GM12891 (cell line): ENCODE measurements at regions not wholly inside any gene's neighbourhood (a gene's known extent, or its start where the extent isn't known, plus 50 kb on each side); places are given as distances from the start of the nearest gene placed in this dataset.
"Not testable (repeated sequence)": the region's sequence is repeated elsewhere in the genome, so short reads cannot be mapped to it uniquely, and the experiment has no call there.

Source experiments
- DNase-seq: peaks from one replicate; pipeline ENCODE4 v3.0.0; 2011; ENCODE audit warnings: low spot score; ENCODE audit not compliant: insufficient read length
- FAIRE-seq: peaks from 2 replicates; lab custom pipeline; 2011; peaks lifted over from hg19 to GRCh38; lab: Jason Lieb, UNC
- PAX5 ChIP-seq: IDR thresholded peaks from 2 replicates; pipeline ENCODE4 v1.6.1; 2011; ENCODE audit warnings: low read length, moderate library complexity, mild to moderate bottlenecking; ENCODE audit not compliant: insufficient read depth, severe bottlenecking
- POLR2A ChIP-seq: IDR thresholded peaks from 2 replicates; pipeline ENCODE4 v1.6.1; 2011; ENCODE audit warnings: low read depth, low read length, control low read depth
- POLR2AphosphoS5 ChIP-seq: IDR thresholded peaks from 2 replicates; pipeline ENCODE4 v1.6.1; 2011; ENCODE audit warnings: low read depth, low read length, control low read depth
- POU2F2 ChIP-seq: IDR thresholded peaks from 2 replicates; pipeline ENCODE4 v1.6.1; 2011; ENCODE audit warnings: low read depth, mild to moderate bottlenecking, control low read depth, low read length, moderate library complexity
- SPI1 ChIP-seq: IDR thresholded peaks from 2 replicates; pipeline ENCODE4 v1.6.1; 2011; ENCODE audit warnings: low read depth, low read length, control low read depth
- TAF1 ChIP-seq: IDR thresholded peaks from 2 replicates; pipeline ENCODE4 v1.6.1; 2011; ENCODE audit warnings: low read depth, low read length, control low read depth

DNA sequence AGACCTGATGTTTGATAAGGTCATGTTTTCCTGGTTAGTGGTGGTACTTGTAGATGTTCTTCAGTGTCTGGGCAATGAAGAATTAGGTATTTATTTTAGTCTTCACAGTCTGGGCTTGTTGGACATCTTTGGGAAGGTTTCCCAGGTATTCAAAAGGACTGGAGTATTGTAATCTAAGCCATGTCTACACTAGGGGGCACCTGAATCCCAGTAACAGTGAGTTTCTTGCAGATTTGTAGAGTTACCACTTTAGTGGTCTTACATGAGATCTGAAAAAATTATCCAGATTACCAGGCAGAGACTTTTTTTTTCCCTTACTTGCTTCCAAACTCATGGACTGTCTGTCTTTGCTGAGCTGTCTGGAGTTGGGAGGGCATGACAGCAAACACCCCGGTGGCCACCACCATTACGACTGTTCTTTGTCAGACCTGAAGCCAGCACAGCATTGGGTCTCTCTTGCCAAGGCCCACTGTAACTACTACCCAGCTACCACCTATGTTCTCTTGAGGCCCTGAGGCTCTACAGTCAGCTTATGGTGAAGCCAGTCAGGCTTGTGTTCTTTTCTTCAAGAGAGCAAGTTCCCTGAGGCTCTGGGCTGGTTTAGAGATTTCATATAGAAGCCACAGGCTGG is 820.7 kb upstream of the FBXO33 start:
- TF ChIP-seq PAX5 (no peak), TAF1 (no peak), POU2F2 (no peak), SPI1 (no peak), POLR2A (no peak), POLR2AphosphoS5 (no peak)
- DNase-seq (no peak), FAIRE-seq (no peak)

DNA sequence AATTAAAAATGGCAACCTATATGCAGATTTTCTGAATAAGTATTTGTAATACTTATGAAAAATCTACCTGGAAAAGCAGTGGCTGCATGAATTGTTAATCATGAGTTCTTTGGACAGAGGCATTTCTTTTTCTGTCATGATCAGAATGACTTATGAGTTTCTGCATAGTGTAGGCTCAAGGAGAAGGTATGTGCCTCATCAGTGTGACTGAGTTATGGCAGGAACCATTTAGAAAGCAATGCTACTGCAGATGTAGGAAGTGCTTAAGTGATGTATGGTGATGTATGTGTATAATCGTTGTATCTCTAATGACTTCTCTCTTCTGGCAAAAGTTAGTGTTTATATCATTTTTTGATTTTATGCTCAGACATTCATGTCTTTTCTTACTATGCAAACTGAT is 816.4 kb upstream of the FBXO33 start:
- TF ChIP-seq POLR2A (no peak), POU2F2 (no peak), TAF1 (no peak), SPI1 (no peak), POLR2AphosphoS5 (no peak), PAX5 (no peak)
- DNase-seq: no peak
- FAIRE-seq: no peak

GRCh38 chr14:40240245-40240859 is 808.1 kb upstream of the FBXO33 start:
- no peak for DNase-seq
- TF ChIP-seq POU2F2: no peak
- TF ChIP-seq POLR2AphosphoS5: no peak
- TF ChIP-seq PAX5: no peak
- TF ChIP-seq POLR2A: no peak
- no peak for TF ChIP-seq TAF1
- TF ChIP-seq SPI1: no peak
- no peak for FAIRE-seq

GRCh38 chr14:40232302-40232701 is 800.1 kb upstream of the FBXO33 start:
- FAIRE-seq (no peak), DNase-seq (no peak)
- TF ChIP-seq SPI1: no peak
- TF ChIP-seq POLR2AphosphoS5: no peak
- TF ChIP-seq POLR2A: no peak
- TF ChIP-seq PAX5: no peak
- TF ChIP-seq TAF1: no peak
- no peak for TF ChIP-seq POU2F2

DNA sequence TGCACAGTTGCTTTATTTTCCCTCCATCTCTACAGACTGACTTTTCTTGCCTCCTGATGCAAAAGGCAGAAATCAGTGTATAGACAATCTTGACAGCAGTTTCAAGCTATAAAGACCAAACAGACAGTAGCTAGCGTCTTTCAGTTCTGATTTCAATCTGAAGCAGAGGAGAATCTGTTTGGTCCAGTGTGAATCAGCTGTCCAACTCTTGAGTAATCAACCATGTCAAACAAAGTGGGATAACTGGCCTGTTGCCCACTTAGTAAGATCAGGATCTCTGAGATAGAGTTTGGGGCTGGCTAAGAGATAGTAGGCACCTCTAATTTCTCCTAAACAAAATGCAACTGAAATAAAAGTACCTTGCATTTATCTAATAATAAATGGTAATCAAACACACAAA is 797.4 kb upstream of the FBXO33 start:
- no peak for TF ChIP-seq TAF1
- TF ChIP-seq SPI1: no peak
- no peak for TF ChIP-seq PAX5
- TF ChIP-seq POLR2A: no peak
- TF ChIP-seq POLR2AphosphoS5: no peak
- TF ChIP-seq POU2F2: no peak
- DNase-seq (no peak), FAIRE-seq (no peak)

- DNase-seq: no peak
- TF ChIP-seq PAX5: no peak
- TF ChIP-seq POLR2A: no peak
- no peak for TF ChIP-seq TAF1
- TF ChIP-seq POLR2AphosphoS5: no peak
- no peak for TF ChIP-seq POU2F2
- TF ChIP-seq SPI1: no peak
- FAIRE-seq: no peak
These were observed 790.8 kb upstream of the FBXO33 start for GRCh38 chr14:40222996-40223395.

GRCh38 chr14:40221428-40221827 is 789.2 kb upstream of the FBXO33 start:
- TF ChIP-seq PAX5 (no peak), POLR2A (no peak), TAF1 (no peak)
- FAIRE-seq (no peak), DNase-seq (no peak)

DNA sequence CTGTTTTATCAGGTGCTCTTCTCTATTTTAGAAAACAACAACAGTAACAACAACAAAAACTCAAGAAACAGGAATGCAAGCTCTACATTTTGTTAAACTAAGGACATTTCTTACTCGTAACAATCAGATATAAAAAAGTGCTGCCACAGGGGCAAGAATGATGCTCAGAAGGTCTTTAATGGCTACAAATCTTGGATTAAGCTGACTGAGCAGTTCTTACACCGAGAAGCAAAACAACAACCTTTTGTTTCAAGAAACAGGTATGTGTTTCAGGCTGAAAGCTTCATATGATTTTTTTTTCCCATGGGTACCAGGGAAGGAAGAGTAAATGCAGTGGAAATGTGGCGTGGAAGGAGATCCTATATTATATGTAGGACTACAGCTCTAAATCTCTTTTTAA is 786.8 kb upstream of the FBXO33 start:
- DNase-seq: no peak
- TF ChIP-seq POLR2AphosphoS5: no peak
- no peak for FAIRE-seq

DNA sequence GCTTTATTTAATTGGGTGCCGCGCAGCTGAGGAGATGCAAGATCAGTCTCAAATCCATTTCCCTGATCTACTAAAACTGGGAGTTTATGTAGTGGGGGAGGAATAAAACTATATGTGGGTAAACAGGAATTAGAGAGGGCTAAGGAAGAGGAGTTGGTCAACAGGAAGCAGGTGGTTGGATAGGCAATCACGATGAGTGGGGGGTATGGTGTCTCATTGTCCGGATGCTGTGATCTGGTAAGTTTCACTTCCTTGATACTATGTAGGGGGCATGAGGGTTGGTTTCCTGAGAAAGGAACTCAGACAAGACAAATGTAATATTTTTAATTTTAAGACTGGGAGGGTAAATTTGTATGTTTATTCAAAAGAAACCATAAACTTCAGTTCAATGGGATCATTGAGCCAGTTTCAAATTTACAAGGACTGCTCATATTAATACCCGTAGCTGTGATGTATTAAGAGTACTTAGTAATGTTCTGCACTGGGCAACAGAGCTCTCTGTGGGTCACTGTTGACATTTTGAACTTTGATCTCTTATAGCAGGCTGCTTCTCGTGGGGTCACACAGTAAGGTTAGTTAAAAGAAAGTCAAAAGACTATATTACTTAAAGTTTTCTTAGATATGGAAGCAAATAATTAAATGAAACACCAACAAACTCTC is 786.2 kb upstream of the FBXO33 start:
- FAIRE-seq (no peak), DNase-seq (no peak)
- TF ChIP-seq PAX5: no peak
- no peak for TF ChIP-seq TAF1
- TF ChIP-seq SPI1: peak; percentile 33; the same call in 1 of the 2 replicates
- no peak for TF ChIP-seq POLR2AphosphoS5

- TF ChIP-seq PAX5 (no peak), SPI1 (no peak)
- no peak for FAIRE-seq
- DNase-seq: no peak
These were observed 784.7 kb upstream of the FBXO33 start for GRCh38 chr14:40216976-40217375.

GRCh38 chr14:40216408-40216807 is 784.2 kb upstream of the FBXO33 start:
- not testable (repeated sequence) for FAIRE-seq, DNase-seq
